ENCODE measurements at regions not wholly inside any gene's neighbourhood (a gene's known extent, or its start where the extent isn't known, plus 50 kb on each side); places are given as distances from the start of the nearest gene placed in this dataset.

GRCh38 chr4:62344474-62344873 lies 1144.3 kb downstream of the ADGRL3 start:
- no peak for DNase-seq (ENCODE audit: low read depth)

- DNase-seq (ENCODE audit: low read depth) = no peak
Observed at GRCh38 chr4:62342346-62342745, 1142.2 kb downstream of the ADGRL3 start.

- no peak for DNase-seq (ENCODE audit: low read depth)
Observed at GRCh38 chr4:62328526-62328925, 1128.4 kb downstream of the ADGRL3 start.

GRCh38 chr4:62327612-62328297 lies 1127.6 kb downstream of the ADGRL3 start:
- DNase-seq (ENCODE audit: low read depth) = no peak

- no peak for DNase-seq (ENCODE audit: low read depth)
Observed at GRCh38 chr4:62324215-62324614, 1124.1 kb downstream of the ADGRL3 start.

GRCh38 chr4:62320612-62321011 lies 1120.5 kb downstream of the ADGRL3 start:
- no peak for DNase-seq (ENCODE audit: low read depth)

GRCh38 chr4:62302710-62303109 lies 1102.6 kb downstream of the ADGRL3 start:
- DNase-seq (ENCODE audit: low read depth) = no peak

- no peak for DNase-seq (ENCODE audit: low read depth)
Observed at GRCh38 chr4:62301500-62301899, 1101.4 kb downstream of the ADGRL3 start.

GRCh38 chr4:62293551-62293950 lies 1093.4 kb downstream of the ADGRL3 start:
- no peak for DNase-seq (ENCODE audit: low read depth)

- DNase-seq (ENCODE audit: low read depth) = no peak
Observed at GRCh38 chr4:62292911-62293310, 1092.8 kb downstream of the ADGRL3 start.

GRCh38 chr4:62288808-62289541 lies 1088.8 kb downstream of the ADGRL3 start:
- DNase-seq (ENCODE audit: low read depth) = no peak

GRCh38 chr4:62285026-62285425 lies 1084.9 kb downstream of the ADGRL3 start:
- DNase-seq (ENCODE audit: low read depth) = no peak

- DNase-seq (ENCODE audit: low read depth) = no peak
Observed at GRCh38 chr4:62279689-62280088, 1079.6 kb downstream of the ADGRL3 start.

- no peak for DNase-seq (ENCODE audit: low read depth)
Observed at GRCh38 chr4:62275470-62275869, 1075.3 kb downstream of the ADGRL3 start.

- DNase-seq (ENCODE audit: low read depth) = no peak
Observed at GRCh38 chr4:62274782-62275181, 1074.7 kb downstream of the ADGRL3 start.

- DNase-seq (ENCODE audit: low read depth) = no peak
Observed at GRCh38 chr4:62271107-62271506, 1071.0 kb downstream of the ADGRL3 start.

- no peak for DNase-seq (ENCODE audit: low read depth)
Observed at GRCh38 chr4:62269918-62270317, 1069.8 kb downstream of the ADGRL3 start.

GRCh38 chr4:62263454-62263853 lies 1063.3 kb downstream of the ADGRL3 start:
- DNase-seq (ENCODE audit: low read depth) = no peak

- no peak for DNase-seq (ENCODE audit: low read depth)
Observed at GRCh38 chr4:62262676-62263075, 1062.5 kb downstream of the ADGRL3 start.

- DNase-seq (ENCODE audit: low read depth) = no peak
Observed at GRCh38 chr4:62260254-62260653, 1060.1 kb downstream of the ADGRL3 start.

GRCh38 chr4:62256479-62256878 lies 1056.4 kb downstream of the ADGRL3 start:
- DNase-seq (ENCODE audit: low read depth) = no peak

- no peak for DNase-seq (ENCODE audit: low read depth)
Observed at GRCh38 chr4:62252728-62253127, 1052.6 kb downstream of the ADGRL3 start.

- DNase-seq (ENCODE audit: low read depth) = no peak
Observed at GRCh38 chr4:62250100-62250499, 1050.0 kb downstream of the ADGRL3 start.

- DNase-seq (ENCODE audit: low read depth) = no peak
Observed at GRCh38 chr4:62243895-62244294, 1043.8 kb downstream of the ADGRL3 start.
